ENCODE measurements at regions not wholly inside any gene's neighbourhood (a gene's known extent, or its start where the extent isn't known, plus 50 kb on each side); places are given as distances from the start of the nearest gene placed in this dataset.

DNA sequence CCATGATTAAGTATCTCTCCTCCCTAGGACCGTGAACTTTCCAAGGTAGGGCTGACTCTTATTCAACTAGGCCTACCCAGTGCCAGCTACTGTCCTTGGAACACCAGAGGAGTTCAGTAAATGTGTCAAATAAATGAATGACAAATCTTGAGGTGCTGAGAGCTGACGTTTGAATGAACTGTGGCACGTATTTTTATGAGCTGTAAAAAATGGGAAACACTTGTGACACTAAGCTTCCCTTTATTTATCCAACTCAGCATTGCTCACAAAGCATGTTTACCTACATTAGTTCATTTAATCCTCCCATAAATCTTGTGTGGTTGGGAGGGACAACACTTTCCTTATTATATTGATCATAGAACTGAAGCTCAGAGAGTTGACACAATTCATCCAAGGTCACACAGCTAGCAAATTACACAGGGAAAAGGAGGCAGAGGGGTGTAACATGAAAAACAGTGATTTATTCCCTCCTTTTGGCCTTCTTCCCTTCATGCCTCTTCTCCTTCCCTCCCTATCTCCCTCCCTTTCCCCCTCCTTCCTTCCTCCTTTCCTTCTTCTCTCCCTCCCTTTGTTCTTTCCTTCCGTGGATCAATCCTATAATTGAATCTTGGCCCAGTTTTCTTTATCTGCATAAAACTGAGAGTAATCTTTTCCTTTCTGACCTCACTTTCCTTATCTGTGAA is 412.6 kb downstream of the DMRT2 start:
- no peak overlapping the region for H3K27ac ChIP-seq
- H3K4me1 ChIP-seq: no peaks in the 10 kb centered on the region
- H3K27me3 ChIP-seq: no peaks in the 10 kb centered on the region
- H3K4me3 ChIP-seq: no peak overlapping the region
- no peaks in the 10 kb centered on the region for H3K36me3 ChIP-seq
- no peaks in the 10 kb centered on the region for H3K9me3 ChIP-seq
- TF ChIP-seq, protein P1, sequence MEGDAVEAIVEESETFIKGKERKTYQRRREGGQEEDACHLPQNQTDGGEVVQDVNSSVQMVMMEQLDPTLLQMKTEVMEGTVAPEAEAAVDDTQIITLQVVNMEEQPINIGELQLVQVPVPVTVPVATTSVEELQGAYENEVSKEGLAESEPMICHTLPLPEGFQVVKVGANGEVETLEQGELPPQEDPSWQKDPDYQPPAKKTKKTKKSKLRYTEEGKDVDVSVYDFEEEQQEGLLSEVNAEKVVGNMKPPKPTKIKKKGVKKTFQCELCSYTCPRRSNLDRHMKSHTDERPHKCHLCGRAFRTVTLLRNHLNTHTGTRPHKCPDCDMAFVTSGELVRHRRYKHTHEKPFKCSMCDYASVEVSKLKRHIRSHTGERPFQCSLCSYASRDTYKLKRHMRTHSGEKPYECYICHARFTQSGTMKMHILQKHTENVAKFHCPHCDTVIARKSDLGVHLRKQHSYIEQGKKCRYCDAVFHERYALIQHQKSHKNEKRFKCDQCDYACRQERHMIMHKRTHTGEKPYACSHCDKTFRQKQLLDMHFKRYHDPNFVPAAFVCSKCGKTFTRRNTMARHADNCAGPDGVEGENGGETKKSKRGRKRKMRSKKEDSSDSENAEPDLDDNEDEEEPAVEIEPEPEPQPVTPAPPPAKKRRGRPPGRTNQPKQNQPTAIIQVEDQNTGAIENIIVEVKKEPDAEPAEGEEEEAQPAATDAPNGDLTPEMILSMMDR (IDR thresholded peaks at IDR 0.05): no peak
- DNase-seq (ENCODE audit: low spot score): no peak

- no peaks in the 10 kb centered on the region for H3K9me3 ChIP-seq
Measured at GRCh38 chr9:1469996-1470395, 419.8 kb downstream of the DMRT2 start.

DNA sequence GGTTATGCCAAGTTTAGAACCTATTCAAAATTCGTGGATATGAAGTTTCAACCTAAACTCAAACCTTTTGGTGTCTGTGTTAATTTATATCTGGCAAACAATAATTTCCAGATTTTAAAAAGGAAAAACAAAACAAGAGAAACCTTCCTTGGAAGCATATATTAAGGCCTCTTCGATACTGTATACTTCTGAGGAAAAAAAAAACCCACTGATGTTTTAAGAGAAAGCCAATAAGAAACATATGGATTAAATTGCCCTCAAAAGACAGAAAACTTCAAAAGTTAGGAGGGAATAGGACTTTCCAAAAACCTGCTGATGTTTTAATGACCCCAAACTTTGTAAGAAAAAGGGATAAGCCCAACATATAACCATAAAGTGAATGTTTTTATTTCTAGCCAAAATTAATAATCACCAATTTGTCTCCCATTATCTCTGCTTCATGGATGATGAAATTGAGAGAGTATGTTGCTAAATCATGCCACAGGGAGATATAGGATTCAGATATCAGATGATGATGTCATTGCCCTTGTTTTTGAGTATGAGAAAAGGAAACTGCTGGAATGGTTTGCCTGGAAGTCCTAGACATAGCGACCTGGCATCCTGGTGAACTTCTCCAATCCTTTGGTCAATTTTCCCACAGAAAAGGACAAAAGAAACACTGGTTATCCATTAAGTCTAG is 423.9 kb downstream of the DMRT2 start:
- Histone ChIP-seq H3K27ac (no peak overlapping the region), H3K9me3 (no peaks in the 10 kb centered on the region), H3K27me3 (no peaks in the 10 kb centered on the region), H3K4me3 (no peak overlapping the region), H3K36me3 (no peaks in the 10 kb centered on the region), H3K4me1 (no peaks in the 10 kb centered on the region)
- TF ChIP-seq, protein P1 (IDR thresholded peaks at IDR 0.05): no peak
- DNase-seq (ENCODE audit: low spot score): no peak

More at GRCh38 chr9:1469996-1470395, 419.8 kb downstream of the DMRT2 start:
- no peak overlapping the region for H3K4me3 ChIP-seq
- no peaks in the 10 kb centered on the region for H3K36me3 ChIP-seq
- TF ChIP-seq, protein P1 (IDR thresholded peaks at IDR 0.05): no peak
- no peak overlapping the region for H3K27ac ChIP-seq
- no peaks in the 10 kb centered on the region for H3K27me3 ChIP-seq
- no peak for DNase-seq (ENCODE audit: low spot score)
- no peaks in the 10 kb centered on the region for H3K4me1 ChIP-seq

DNA sequence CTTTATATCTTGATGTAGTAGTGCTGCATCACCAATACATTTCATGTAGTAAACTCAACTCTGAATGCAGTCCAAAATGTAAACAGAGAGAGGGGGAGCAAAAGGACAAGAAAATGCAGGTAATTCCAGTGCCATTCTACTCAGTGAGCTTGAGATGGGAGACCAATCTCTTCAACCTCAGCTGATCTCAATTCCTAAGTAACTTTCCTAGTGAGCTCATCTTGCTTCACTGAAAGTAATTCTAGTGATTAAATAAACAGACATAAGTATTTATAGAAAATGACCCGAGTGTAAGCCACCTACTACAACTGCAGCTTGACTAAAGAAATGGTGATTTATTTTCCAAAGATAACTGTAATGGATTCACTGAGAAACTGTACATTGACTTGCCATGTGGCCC is 424.5 kb downstream of the DMRT2 start:
- H3K9me3 ChIP-seq: no peaks in the 10 kb centered on the region
- no peak overlapping the region for H3K4me3 ChIP-seq
- TF ChIP-seq, protein P1 (IDR thresholded peaks at IDR 0.05): no peak
- H3K27ac ChIP-seq: no peak overlapping the region
- H3K36me3 ChIP-seq: no peaks in the 10 kb centered on the region
- no peak for DNase-seq (ENCODE audit: low spot score)
- no peaks in the 10 kb centered on the region for H3K27me3 ChIP-seq
- H3K4me1 ChIP-seq: no peaks in the 10 kb centered on the region

DNA sequence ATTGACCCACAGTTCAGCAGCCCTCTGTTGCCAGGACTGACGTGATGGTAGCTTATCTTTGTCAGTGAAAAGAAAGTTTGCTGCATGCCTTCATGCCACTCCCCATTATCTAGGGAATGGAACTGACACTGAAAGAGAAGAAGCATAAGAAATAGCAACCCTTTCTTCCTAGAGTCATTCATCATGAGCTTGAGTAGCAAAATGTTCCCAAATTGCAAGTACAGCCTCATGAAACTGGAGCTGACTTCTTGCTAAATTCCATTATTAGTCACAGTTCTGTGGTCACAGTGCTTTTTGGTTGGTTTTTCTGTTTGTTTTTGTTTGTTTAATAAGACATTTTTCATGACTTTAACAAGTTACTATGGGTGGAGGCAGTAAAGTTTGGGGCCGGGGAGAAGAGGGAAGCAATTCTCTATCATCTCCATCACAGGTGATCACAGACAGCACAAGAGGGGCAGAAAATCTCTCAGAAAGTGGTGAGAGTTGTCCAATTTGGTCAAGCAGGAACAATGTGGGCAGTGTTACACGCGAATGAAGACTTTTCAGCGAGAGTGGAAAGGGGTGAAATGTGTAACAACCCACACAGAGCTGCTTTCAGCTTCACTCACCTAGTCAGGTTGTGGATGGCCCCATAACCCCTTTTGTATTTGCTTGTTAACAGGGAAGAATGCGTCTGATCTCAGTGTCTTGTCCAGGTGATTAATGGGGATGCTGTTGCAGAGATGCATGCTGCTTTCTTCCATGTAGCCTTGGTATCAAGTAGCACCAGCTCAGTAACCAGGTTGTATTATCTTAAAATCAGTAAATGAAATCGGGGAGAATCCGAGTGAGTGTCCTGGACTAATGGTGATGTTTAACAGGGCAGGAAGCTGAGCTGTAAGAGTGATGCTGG is 440.4 kb downstream of the DMRT2 start:
- no peaks in the 10 kb centered on the region for H3K27me3 ChIP-seq
- TF ChIP-seq, protein P1 (IDR thresholded peaks at IDR 0.05): no peak
- no peak overlapping the region for H3K4me3 ChIP-seq
- no peak for DNase-seq (ENCODE audit: low spot score)
- no peak overlapping the region for H3K27ac ChIP-seq
- no peaks in the 10 kb centered on the region for H3K9me3 ChIP-seq
- H3K36me3 ChIP-seq: no peaks in the 10 kb centered on the region
- no peaks in the 10 kb centered on the region for H3K4me1 ChIP-seq

All from right atrium auricular region (tissue), 2 donors.